GM12878 (cell line): ENCODE measurements at regions not wholly inside any gene's neighbourhood (a gene's known extent, or its start where the extent isn't known, plus 50 kb on each side); places are given as distances from the start of the nearest gene placed in this dataset.

Experiments used
- ATAC-seq: fragments of 200-7000 bp; cut with Tn5 transposase; 3 replicates; pipeline ENCODE4 v1.9.1; 2020; ENCODE audit warnings: mild to moderate bottlenecking, moderate library complexity
- BruUV-seq: library from RNA; stranded (reverse); fragments of 400-500 nt; replicated peaks from 2 replicates; lab custom pipeline; 2021; lab: Mats Ljungman, UMichigan
- CTCF ChIA-PET: fragments of 300-600 bp; sonication (Branson Sonifier 250); formaldehyde crosslinking; extraction: SDS; loops from one replicate; lab custom pipeline; 2021; ENCODE audit warnings: inconsistent platforms; lab: Yijun Ruan, JAX
- POLR2A ChIA-PET: fragments of 350-600 bp; formaldehyde crosslinking; extraction: SDS; loops from one replicate; lab custom pipeline; 2021; ENCODE audit warnings: inconsistent platforms; lab: Charles Lee
- RAD21 ChIA-PET: fragments of 300-600 bp; sonication (Branson Sonifier 250); formaldehyde crosslinking; loops from one replicate; lab custom pipeline; 2023; ENCODE audit warnings: antibody characterized with exemption; ENCODE audit not compliant: unreplicated experiment; lab: Charles Lee
- SMC1A ChIA-PET: fragments of 300-600 bp; sonication (Branson Sonifier 250); formaldehyde crosslinking; loops from one replicate; lab custom pipeline; 2023; ENCODE audit not compliant: unreplicated experiment, uncharacterized antibody; lab: Charles Lee
- DNase-seq: peaks from one replicate; pipeline ENCODE4 v3.0.0-alpha.2; 2011; ENCODE audit warnings: low read depth, low spot score
- FAIRE-seq: peaks from 3 replicates; lab custom pipeline; 2011; peaks lifted over from hg19 to GRCh38; lab: Jason Lieb, UNC
- H2AFZ ChIP-seq: 2 replicates; pipeline ENCODE4 v1.6.0; 2011; ENCODE audit warnings: low read depth, low read length, control low read depth; ENCODE audit not compliant: control insufficient read depth
- H3K27ac ChIP-seq: 2 replicates; pipeline ENCODE4 v1.5.1; 2011; ENCODE audit warnings: control low read depth; ENCODE audit not compliant: control insufficient read depth, insufficient read depth
- H3K27me3 ChIP-seq, 2 experiments: replicated peaks in 1 of 2; 2 replicates each; pipeline versions ENCODE4 v1.6.0 to v1.6.1; 2011; ENCODE audit warnings: low read length in 1 of 2; ENCODE audit not compliant: control insufficient read depth in 2 of 2, insufficient read depth in 2 of 2
- H3K36me3 ChIP-seq, 2 experiments: 2 replicates each; pipeline ENCODE4 v1.5.1; 2011; ENCODE audit warnings: low read length in 1 of 2; ENCODE audit not compliant: control insufficient read depth in 2 of 2, insufficient read depth in 2 of 2
- H3K4me1 ChIP-seq: 2 replicates; pipeline ENCODE4 v1.6.1; 2011; ENCODE audit warnings: mild to moderate bottlenecking, low read length, moderate library complexity, mixed read lengths; ENCODE audit not compliant: control insufficient read depth, insufficient read depth
- H3K4me2 ChIP-seq: 2 replicates; pipeline ENCODE4 v1.6.0; 2011; ENCODE audit warnings: control low read depth; ENCODE audit not compliant: control insufficient read depth, insufficient read depth
- H3K4me3 ChIP-seq: fragments of 200-600 bp; sonication (generic); 2 replicates; pipeline ENCODE4 v1.5.1; 2016
- H3K79me2 ChIP-seq: 2 replicates; pipeline ENCODE4 v1.6.0; 2011; ENCODE audit warnings: low read length; ENCODE audit not compliant: control insufficient read depth, insufficient read depth
- H3K9ac ChIP-seq: 2 replicates; pipeline ENCODE4 v1.8.0; 2011; ENCODE audit warnings: low read length, control low read depth, mixed read lengths; ENCODE audit not compliant: control insufficient read depth, insufficient read depth
- H3K9me3 ChIP-seq: replicated peaks from 3 replicates; pipeline ENCODE4 v1.5.1; 2011; ENCODE audit warnings: mild to moderate bottlenecking, low read length; ENCODE audit not compliant: control insufficient read depth, insufficient read depth
- H4K20me1 ChIP-seq: 2 replicates; pipeline ENCODE4 v1.6.0; 2011; ENCODE audit not compliant: control insufficient read depth, insufficient read depth
- CBFB ChIP-seq: IDR thresholded peaks from 2 replicates; pipeline ENCODE4 v1.6.1; 2016; ENCODE audit warnings: antibody characterized with exemption, low read depth
- CEBPB ChIP-seq, 2 experiments: fragments of 150-350 bp in 1 of 2; IDR thresholded peaks; 2 replicates each; pipeline ENCODE4 v1.6.1; 2012 to 2014; ENCODE audit warnings: low read depth in 2 of 2, low read length in 2 of 2, borderline replicate concordance in 1 of 2, inconsistent platforms in 1 of 2
- CREB1 ChIP-seq: IDR thresholded peaks from 2 replicates; pipeline ENCODE4 v1.6.1; 2012; ENCODE audit warnings: low read depth, mild to moderate bottlenecking, inconsistent platforms
- CREM ChIP-seq: IDR thresholded peaks from 2 replicates; pipeline ENCODE4 v1.6.1; 2014; ENCODE audit warnings: antibody characterized with exemption, low read depth
- E2F4 ChIP-seq: IDR thresholded peaks from 2 replicates; pipeline ENCODE4 v1.6.1; 2012; ENCODE audit warnings: low read depth, low read length, improper control_type of control experiment
- EED ChIP-seq: sonication (generic); IDR thresholded peaks from 2 replicates; pipeline ENCODE4 v1.6.1; 2016; ENCODE audit warnings: antibody characterized with exemption, low read depth
- ETV6 ChIP-seq, 2 experiments: fragments of 450-650 bp in 1 of 2; IDR thresholded peaks in 1 of 2; conservative IDR thresholded peaks in 1 of 2; 2 replicates each; pipeline ENCODE4 v1.6.1; 2014; ENCODE audit warnings: antibody characterized with exemption in 1 of 2, borderline replicate concordance in 1 of 2, low read depth in 1 of 2, mild to moderate bottlenecking in 1 of 2, moderate library complexity in 1 of 2
- HDAC2 ChIP-seq: fragments of 200-600 bp; sonication (generic); IDR thresholded peaks from 2 replicates; pipeline ENCODE4 v1.6.1; 2017
- KDM1A ChIP-seq: fragments of 200-600 bp; sonication (generic); IDR thresholded peaks from 2 replicates; pipeline ENCODE4 v1.6.1; 2016; ENCODE audit warnings: borderline replicate concordance
- MEF2A ChIP-seq: IDR thresholded peaks from 2 replicates; pipeline ENCODE4 v1.6.1; 2011; ENCODE audit warnings: low read depth, mild to moderate bottlenecking, low read length, moderate library complexity; ENCODE audit not compliant: insufficient read depth
- NR2F1 ChIP-seq: fragments of 450-650 bp; conservative IDR thresholded peaks from 2 replicates; pipeline ENCODE4 v1.6.1; 2017; ENCODE audit warnings: mild to moderate bottlenecking
- STAT1 ChIP-seq: fragments of 450-650 bp; conservative IDR thresholded peaks from 2 replicates; pipeline ENCODE4 v1.6.1; 2014; ENCODE audit warnings: antibody characterized with exemption, mild to moderate bottlenecking
- WRNIP1 ChIP-seq: IDR thresholded peaks from 2 replicates; pipeline ENCODE4 v1.6.1; 2011; ENCODE audit warnings: low read depth, low read length, improper control_type of control experiment, borderline replicate concordance
- YBX1 ChIP-seq: fragments of 450-650 bp; IDR thresholded peaks from 2 replicates; pipeline ENCODE4 v1.6.1; 2016; ENCODE audit warnings: antibody characterized with exemption
- ZBED1 ChIP-seq: IDR thresholded peaks from 2 replicates; pipeline ENCODE4 v1.6.1; 2016; ENCODE audit warnings: borderline replicate concordance
- ZBTB4 ChIP-seq: fragments of 450-650 bp; formaldehyde crosslinking; IDR thresholded peaks from 2 replicates; pipeline ENCODE4 v1.4.0; 2022; ENCODE audit warnings: mild to moderate bottlenecking, moderate library complexity
- ZNF24 ChIP-seq: fragments of 450-650 bp; IDR thresholded peaks from 2 replicates; pipeline ENCODE4 v1.6.1; 2017; ENCODE audit warnings: antibody characterized with exemption, mild to moderate bottlenecking
- WGBS: methylation state at CpG from one replicate; pipeline ENCODE4 v1.1.6; 2016; ENCODE audit warnings: low lambda C conversion rate; ENCODE audit not compliant: insufficient replicate concordance, insufficient coverage; ENCODE audit errors: missing lambda C conversion rate; 5-methylcytosine and 5-hydroxymethylcytosine counted together
- in situ Hi-C: fragments of 300-500 bp; cut with MboI; formaldehyde crosslinking; loops from 9 replicates; pipeline ENCODE4 v1.14.3; 2018; ENCODE audit warnings: mixed read lengths
- intact Hi-C: fragments of 100-400 bp; cut with micrococcal nuclease; formaldehyde crosslinking; loops from one replicate; pipeline ENCODE4 v1.14.2; 2022; ENCODE audit not compliant: unreplicated experiment

GRCh38 chr12:33116284-33116683 is 219.7 kb upstream of the PKP2 start:
- WGBS, result 36% methylated on average over 1 of the region's 1 CpG
- no peaks in the 10 kb centered on the region for H3K27me3 ChIP-seq
- in situ Hi-C loops, result no loop called here
- intact Hi-C loops, result no loop called here
- CTCF ChIA-PET, result no interaction called here
- SMC1A ChIA-PET, result no interaction called here
- no peaks in the 10 kb centered on the region for H3K4me1 ChIP-seq
- H3K79me2 ChIP-seq, result no peaks in the 10 kb centered on the region
- no peak overlapping the region for H2AFZ ChIP-seq
- H3K36me3 ChIP-seq, result no peaks in the 10 kb centered on the region
- ATAC-seq (no peak), DNase-seq (no peak), FAIRE-seq (no peak)
- H3K4me2 ChIP-seq, result no peak overlapping the region
- RAD21 ChIA-PET, result no interaction called here
- H3K9ac ChIP-seq, result no peak overlapping the region
- no TSS peak for BruUV-seq
- no peak overlapping the region for H3K4me3 ChIP-seq
- no peak overlapping the region for H3K27ac ChIP-seq
- no peaks in the 10 kb centered on the region for H4K20me1 ChIP-seq
- TF ChIP-seq WRNIP1 (no peak), STAT1 (no peak), MEF2A (no peak), NR2F1 (no peak), ETV6 (conservative IDR thresholded peaks at IDR 0.05 in 1 of 2, IDR thresholded peaks at IDR 0.05 in 1 of 2; ENCODE audit: borderline replicate concordance in 1 of 2, low read depth in 1 of 2) (no peak), E2F4 (no peak)
- POLR2A ChIA-PET, result no interaction called here
- H3K9me3 ChIP-seq, result no peaks in the 10 kb centered on the region

GRCh38 chr12:33115716-33116115 is 219.1 kb upstream of the PKP2 start:
- no peak overlapping the region for H3K4me2 ChIP-seq
- 26% methylated on average over 2 of the region's 2 CpGs for WGBS
- intact Hi-C loops (no loop called here), in situ Hi-C loops (no loop called here)
- no peak overlapping the region for H3K27ac ChIP-seq
- FAIRE-seq (no peak), DNase-seq (no peak), ATAC-seq (no peak)
- H3K36me3 ChIP-seq, result no peaks in the 10 kb centered on the region
- ChIA-PET SMC1A (no interaction called here), CTCF (no interaction called here), POLR2A (no interaction called here), RAD21 (no interaction called here)
- H3K9ac ChIP-seq, result no peak overlapping the region
- no peaks in the 10 kb centered on the region for H3K27me3 ChIP-seq
- no TSS peak for BruUV-seq
- no peak overlapping the region for H3K4me3 ChIP-seq
- H3K9me3 ChIP-seq, result no peaks in the 10 kb centered on the region
- no peaks in the 10 kb centered on the region for H3K79me2 ChIP-seq
- no peaks in the 10 kb centered on the region for H4K20me1 ChIP-seq
- no peaks in the 10 kb centered on the region for H3K4me1 ChIP-seq
- H2AFZ ChIP-seq, result no peak overlapping the region
- no peak for TF ChIP-seq YBX1
- no peak for TF ChIP-seq ZBED1
- TF ChIP-seq CEBPB (IDR thresholded peaks at IDR 0.05; ENCODE audit: borderline replicate concordance in 1 of 2, low read depth in 2 of 2, low read length in 2 of 2), result no peak
- TF ChIP-seq HDAC2, result no peak
- TF ChIP-seq CREM, result no peak
- TF ChIP-seq ZNF24, result no peak
- no peak for TF ChIP-seq KDM1A
- TF ChIP-seq EED, result no peak
- TF ChIP-seq CBFB, result no peak
- TF ChIP-seq CREB1, result no peak
- TF ChIP-seq ZBTB4, result no peak
